Karpas-422 (cell line): ENCODE measurements at regions not wholly inside any gene's neighbourhood (a gene's known extent, or its start where the extent isn't known, plus 50 kb on each side); places are given as distances from the start of the nearest gene placed in this dataset.
"Not testable (repeated sequence)": the region's sequence is repeated elsewhere in the genome, so short reads cannot be mapped to it uniquely, and the experiment has no call there.

ENCODE experiments used
- DNase-seq: peaks from one replicate; pipeline ENCODE4 v3.0.0-alpha.2; 2015
- H2AFZ ChIP-seq: fragments of 200-600 bp; sonication (generic); 2 replicates; pipeline ENCODE4 v1.6.1; 2014; ENCODE audit warnings: antibody characterized with exemption, low read length, mixed read lengths
- H3K27ac ChIP-seq: fragments of 200-600 bp; sonication (generic); 2 replicates; pipeline ENCODE4 v1.5.1; 2014; ENCODE audit warnings: mild to moderate bottlenecking, low read length, moderate library complexity
- H3K27me3 ChIP-seq: fragments of 200-600 bp; sonication (generic); 2 replicates; pipeline ENCODE4 v1.6.1; 2014; ENCODE audit warnings: low read length, mixed read lengths
- H3K36me3 ChIP-seq: fragments of 200-600 bp; sonication (generic); 2 replicates; pipeline ENCODE4 v1.6.1; 2014; ENCODE audit warnings: low read length, mixed read lengths; ENCODE audit not compliant: insufficient read depth
- H3K4me1 ChIP-seq: fragments of 200-600 bp; sonication (generic); 2 replicates; pipeline ENCODE4 v1.6.1; 2014; ENCODE audit warnings: mild to moderate bottlenecking, low read length, mixed read lengths
- H3K4me2 ChIP-seq: fragments of 200-600 bp; sonication (generic); 2 replicates; pipeline ENCODE4 v1.6.1; 2014; ENCODE audit warnings: low read length, low read depth, mild to moderate bottlenecking; ENCODE audit not compliant: poor library complexity, severe bottlenecking
- H3K4me3 ChIP-seq: fragments of 200-600 bp; sonication (generic); 2 replicates; pipeline ENCODE4 v1.5.1; 2014; ENCODE audit warnings: mild to moderate bottlenecking, antibody characterized with exemption, low read length, mixed read lengths
- H3K79me2 ChIP-seq: fragments of 200-600 bp; sonication (generic); 2 replicates; pipeline ENCODE4 v1.6.1; 2014; ENCODE audit warnings: mild to moderate bottlenecking, low read length, mixed read lengths
- H3K9ac ChIP-seq: fragments of 200-600 bp; sonication (generic); 2 replicates; pipeline ENCODE4 v1.6.0; 2014; ENCODE audit warnings: low read length
- H3K9me2 ChIP-seq: fragments of 200-600 bp; sonication (generic), shearing (Covaris generic); replicated peaks from 2 replicates; pipeline ENCODE4 v1.6.0; 2014; ENCODE audit warnings: mild to moderate bottlenecking, low read length, moderate library complexity; ENCODE audit not compliant: insufficient read depth
- H3K9me3 ChIP-seq: fragments of 300-700, 200-600 bp; sonication (generic); 2 replicates; pipeline ENCODE4 v1.6.1; 2014; ENCODE audit warnings: low read length, mixed read lengths
- H4K20me1 ChIP-seq: fragments of 200-600 bp; sonication (generic); 2 replicates; pipeline ENCODE4 v1.6.1; 2014; ENCODE audit warnings: mild to moderate bottlenecking, antibody characterized with exemption, low read length, low read depth; ENCODE audit not compliant: insufficient read depth

GRCh38 chr2:102871707-102872106 is 109.9 kb downstream of the TMEM182 start:
- Histone ChIP-seq H3K4me3 (no peak overlapping the region), H3K9me3 (no peaks in the 10 kb centered on the region), H3K27me3 (no peaks in the 10 kb centered on the region), H3K9ac (no peak overlapping the region), H3K4me1 (no peaks in the 10 kb centered on the region), H3K36me3 (no peaks in the 10 kb centered on the region), H3K9me2 (no peaks in the 10 kb centered on the region), H3K4me2 (no peak overlapping the region), H4K20me1 (no peaks in the 10 kb centered on the region), H3K27ac (no peak overlapping the region), H3K79me2 (no peaks in the 10 kb centered on the region), H2AFZ (no peak overlapping the region)
- no peak for DNase-seq

- Histone ChIP-seq H4K20me1 (no peaks in the 10 kb centered on the region), H3K4me3 (no peak overlapping the region), H3K4me2 (no peak overlapping the region), H2AFZ (no peak overlapping the region), H3K27me3 (no peaks in the 10 kb centered on the region), H3K9me2 (no peaks in the 10 kb centered on the region), H3K4me1 (no peaks in the 10 kb centered on the region), H3K27ac (no peak overlapping the region), H3K79me2 (no peaks in the 10 kb centered on the region), H3K9me3 (no peaks in the 10 kb centered on the region), H3K9ac (no peak overlapping the region), H3K36me3 (no peaks in the 10 kb centered on the region)
- no peak for DNase-seq
Observed at GRCh38 chr2:102872388-102872787, 110.6 kb downstream of the TMEM182 start.

- H3K79me2 ChIP-seq, DNase-seq, H4K20me1 ChIP-seq, H3K27me3 ChIP-seq, H3K36me3 ChIP-seq, H3K9ac ChIP-seq, H3K9me3 ChIP-seq, H3K27ac ChIP-seq, H3K4me2 ChIP-seq, H2AFZ ChIP-seq, H3K4me1 ChIP-seq, H3K9me2 ChIP-seq, H3K4me3 ChIP-seq: not testable (repeated sequence)
Observed at GRCh38 chr2:102879513-102879912, 117.7 kb downstream of the TMEM182 start.

- Histone ChIP-seq H3K4me3 (no peak overlapping the region), H3K9ac (no peak overlapping the region), H3K9me3 (no peaks in the 10 kb centered on the region), H2AFZ (no peak overlapping the region), H3K9me2 (no peaks in the 10 kb centered on the region), H4K20me1 (no peaks in the 10 kb centered on the region), H3K36me3 (no peaks in the 10 kb centered on the region), H3K4me2 (no peak overlapping the region), H3K79me2 (no peaks in the 10 kb centered on the region), H3K4me1 (no peaks in the 10 kb centered on the region), H3K27me3 (no peaks in the 10 kb centered on the region), H3K27ac (no peak overlapping the region)
- DNase-seq, result no peak
Observed at GRCh38 chr2:102880731-102881130, 118.9 kb downstream of the TMEM182 start.

GRCh38 chr2:102886216-102886893 is 124.5 kb downstream of the TMEM182 start:
- Histone ChIP-seq H3K9me3 (no peaks in the 10 kb centered on the region), H3K4me3 (no peak overlapping the region), H4K20me1 (no peaks in the 10 kb centered on the region), H3K4me2 (no peak overlapping the region), H3K4me1 (no peaks in the 10 kb centered on the region), H3K9me2 (no peaks in the 10 kb centered on the region), H3K9ac (no peak overlapping the region), H2AFZ (no peak overlapping the region), H3K27ac (no peak overlapping the region), H3K36me3 (no peaks in the 10 kb centered on the region), H3K27me3 (no peaks in the 10 kb centered on the region), H3K79me2 (no peaks in the 10 kb centered on the region)
- no peak for DNase-seq

GRCh38 chr2:102888514-102888913 is 126.7 kb downstream of the TMEM182 start:
- Histone ChIP-seq H3K79me2 (no peaks in the 10 kb centered on the region), H3K9ac (no peak overlapping the region), H2AFZ (no peak overlapping the region), H3K4me2 (no peak overlapping the region), H3K36me3 (no peaks in the 10 kb centered on the region), H3K27ac (no peak overlapping the region), H3K9me2 (no peaks in the 10 kb centered on the region), H3K4me3 (no peak overlapping the region), H3K27me3 (no peaks in the 10 kb centered on the region), H3K9me3 (no peaks in the 10 kb centered on the region), H3K4me1 (no peaks in the 10 kb centered on the region), H4K20me1 (no peaks in the 10 kb centered on the region)
- no peak for DNase-seq

GRCh38 chr2:102891296-102891695 is 129.5 kb downstream of the TMEM182 start:
- Histone ChIP-seq H3K9ac (no peak overlapping the region), H3K4me3 (no peak overlapping the region), H3K9me2 (no peaks in the 10 kb centered on the region), H3K4me1 (no peaks in the 10 kb centered on the region), H3K27ac (no peak overlapping the region), H3K79me2 (no peaks in the 10 kb centered on the region), H3K4me2 (no peak overlapping the region), H3K27me3 (no peaks in the 10 kb centered on the region), H2AFZ (no peak overlapping the region), H3K36me3 (no peaks in the 10 kb centered on the region), H4K20me1 (no peaks in the 10 kb centered on the region), H3K9me3 (no peaks in the 10 kb centered on the region)
- DNase-seq, result no peak

- Histone ChIP-seq H3K79me2 (no peaks in the 10 kb centered on the region), H3K9me2 (no peaks in the 10 kb centered on the region), H3K9ac (no peak overlapping the region), H3K9me3 (no peaks in the 10 kb centered on the region), H3K36me3 (no peaks in the 10 kb centered on the region), H3K4me3 (no peak overlapping the region), H3K27me3 (no peaks in the 10 kb centered on the region), H3K4me1 (no peaks in the 10 kb centered on the region), H3K27ac (no peak overlapping the region), H3K4me2 (no peak overlapping the region), H4K20me1 (no peaks in the 10 kb centered on the region), H2AFZ (no peak overlapping the region)
- DNase-seq, result no peak
Observed at GRCh38 chr2:102892698-102893310, 131.0 kb downstream of the TMEM182 start.
